MM.1S (cell line): ENCODE measurements at regions not wholly inside any gene's neighbourhood (a gene's known extent, or its start where the extent isn't known, plus 50 kb on each side); places are given as distances from the start of the nearest gene placed in this dataset.

Experiments used
- CTCF ChIP-seq: fragments of 300-600 bp; sonication (generic); IDR thresholded peaks from 2 replicates; pipeline ENCODE4 v1.5.1; 2016; ENCODE audit warnings: antibody characterized with exemption, low read length, mixed read lengths
- EZH2 ChIP-seq: fragments of 300-600 bp; sonication (generic); optimal IDR thresholded peaks from 2 replicates; pipeline ENCODE3; 2017; ENCODE audit warnings: low read depth, mild to moderate bottlenecking, antibody characterized with exemption, low read length, mixed read lengths

- TF ChIP-seq CTCF (no peak), EZH2 (no peak)
Measured at GRCh38 chr11:45060707-45061106, 85.7 kb upstream of the PRDM11 start.
